ENCODE measurements at regions not wholly inside any gene's neighbourhood (a gene's known extent, or its start where the extent isn't known, plus 50 kb on each side); places are given as distances from the start of the nearest gene placed in this dataset.

DNA sequence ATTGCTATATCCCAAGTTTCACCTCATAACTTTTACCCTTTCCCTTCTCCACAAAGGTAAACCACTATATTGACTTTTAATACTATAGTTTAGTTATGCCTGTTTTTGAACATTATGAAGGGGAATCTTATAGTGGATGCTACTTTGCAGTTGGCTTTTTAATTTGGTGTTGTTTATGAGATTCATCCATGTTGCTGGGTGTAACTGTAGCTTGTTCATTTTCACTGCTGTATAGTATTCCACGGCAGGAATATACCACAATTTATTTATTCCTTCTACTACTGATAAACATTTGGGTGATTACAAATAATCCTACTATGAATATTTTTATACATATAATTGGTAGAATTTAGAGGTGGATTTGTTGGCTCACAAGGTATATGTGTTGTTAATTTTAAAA is 88.4 kb upstream of the NALF2 start:
- H3K4me3 ChIP-seq (replicated peaks; ENCODE audit: low read depth, low read length) = no peak overlapping the region
- no peak for DNase-seq (ENCODE audit: extremely low read depth, low read depth)
- TF ChIP-seq, protein P1, sequence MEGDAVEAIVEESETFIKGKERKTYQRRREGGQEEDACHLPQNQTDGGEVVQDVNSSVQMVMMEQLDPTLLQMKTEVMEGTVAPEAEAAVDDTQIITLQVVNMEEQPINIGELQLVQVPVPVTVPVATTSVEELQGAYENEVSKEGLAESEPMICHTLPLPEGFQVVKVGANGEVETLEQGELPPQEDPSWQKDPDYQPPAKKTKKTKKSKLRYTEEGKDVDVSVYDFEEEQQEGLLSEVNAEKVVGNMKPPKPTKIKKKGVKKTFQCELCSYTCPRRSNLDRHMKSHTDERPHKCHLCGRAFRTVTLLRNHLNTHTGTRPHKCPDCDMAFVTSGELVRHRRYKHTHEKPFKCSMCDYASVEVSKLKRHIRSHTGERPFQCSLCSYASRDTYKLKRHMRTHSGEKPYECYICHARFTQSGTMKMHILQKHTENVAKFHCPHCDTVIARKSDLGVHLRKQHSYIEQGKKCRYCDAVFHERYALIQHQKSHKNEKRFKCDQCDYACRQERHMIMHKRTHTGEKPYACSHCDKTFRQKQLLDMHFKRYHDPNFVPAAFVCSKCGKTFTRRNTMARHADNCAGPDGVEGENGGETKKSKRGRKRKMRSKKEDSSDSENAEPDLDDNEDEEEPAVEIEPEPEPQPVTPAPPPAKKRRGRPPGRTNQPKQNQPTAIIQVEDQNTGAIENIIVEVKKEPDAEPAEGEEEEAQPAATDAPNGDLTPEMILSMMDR (IDR thresholded peaks at IDR 0.05; ENCODE audit: low read depth, low read length, missing control alignments) = no peak

DNA sequence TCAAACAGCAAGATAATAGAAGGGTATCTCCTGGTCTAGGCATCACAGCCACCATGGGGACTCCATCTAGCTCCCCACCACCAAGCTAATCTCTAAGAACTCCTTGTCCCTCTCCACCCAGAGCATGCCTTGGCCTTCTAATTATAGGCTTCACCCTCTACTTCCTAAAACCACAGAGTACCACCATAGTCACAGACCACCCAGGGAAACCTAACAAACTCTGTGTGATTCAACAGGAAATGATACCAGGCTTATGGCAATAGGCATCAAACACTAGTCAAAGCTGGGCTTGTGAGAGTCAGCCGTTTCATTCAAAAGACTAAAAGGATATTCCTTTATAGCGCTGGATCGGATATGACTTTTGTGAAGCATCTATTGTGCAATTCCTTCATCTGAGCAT is 91.5 kb upstream of the NALF2 start:
- no peak for DNase-seq (ENCODE audit: extremely low read depth, low read depth)
- TF ChIP-seq, protein P1 (IDR thresholded peaks at IDR 0.05; ENCODE audit: low read depth, low read length, missing control alignments) = no peak
- no peak overlapping the region for H3K4me3 ChIP-seq (replicated peaks; ENCODE audit: low read depth, low read length)

DNA sequence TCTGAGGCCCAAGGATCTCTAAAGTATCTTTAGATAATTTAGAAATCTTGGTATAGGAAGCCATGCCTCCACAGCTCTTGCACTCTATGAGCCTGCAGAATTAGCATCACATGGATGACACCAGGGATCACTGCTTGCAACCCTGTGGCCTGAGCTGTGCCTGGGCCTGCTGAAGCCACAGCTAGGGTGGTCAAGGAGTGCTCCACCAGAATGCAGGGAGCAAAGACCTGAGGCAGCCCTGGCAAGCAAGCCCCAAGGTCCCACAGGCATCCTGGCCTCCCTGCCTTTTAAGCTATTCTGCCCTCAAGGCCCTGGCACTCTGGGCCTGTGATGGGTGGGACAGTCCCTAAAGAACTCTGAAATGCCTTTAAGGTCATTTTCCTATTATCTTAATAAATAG is 105.2 kb upstream of the NALF2 start:
- TF ChIP-seq, protein P1 (IDR thresholded peaks at IDR 0.05; ENCODE audit: low read depth, low read length, missing control alignments) = no peak
- no peak overlapping the region for H3K4me3 ChIP-seq (replicated peaks; ENCODE audit: low read depth, low read length)
- no peak for DNase-seq (ENCODE audit: extremely low read depth, low read depth)

DNA sequence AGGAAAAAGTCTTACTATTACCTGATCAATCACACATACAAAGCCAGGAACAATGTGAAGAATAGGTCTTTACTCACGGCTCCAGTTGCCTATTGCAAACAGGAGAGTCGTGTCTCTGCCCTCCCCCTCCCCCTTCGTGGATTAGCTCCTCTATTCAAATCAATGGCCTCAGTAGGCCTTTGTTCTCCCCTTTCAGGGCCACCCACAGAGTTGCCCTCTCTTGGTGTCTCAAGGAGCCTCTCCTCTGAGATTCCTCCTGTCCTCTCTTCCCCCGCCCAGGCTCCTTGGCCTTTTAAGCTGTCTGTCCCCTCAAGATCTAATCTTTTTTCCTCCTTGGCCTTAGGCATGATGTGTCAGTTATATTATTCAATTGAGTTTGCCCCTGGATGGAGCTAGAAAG is 107.2 kb upstream of the NALF2 start:
- no peak overlapping the region for H3K4me3 ChIP-seq (replicated peaks; ENCODE audit: low read depth, low read length)
- TF ChIP-seq, protein P1 (IDR thresholded peaks at IDR 0.05; ENCODE audit: low read depth, low read length, missing control alignments) = no peak

DNA sequence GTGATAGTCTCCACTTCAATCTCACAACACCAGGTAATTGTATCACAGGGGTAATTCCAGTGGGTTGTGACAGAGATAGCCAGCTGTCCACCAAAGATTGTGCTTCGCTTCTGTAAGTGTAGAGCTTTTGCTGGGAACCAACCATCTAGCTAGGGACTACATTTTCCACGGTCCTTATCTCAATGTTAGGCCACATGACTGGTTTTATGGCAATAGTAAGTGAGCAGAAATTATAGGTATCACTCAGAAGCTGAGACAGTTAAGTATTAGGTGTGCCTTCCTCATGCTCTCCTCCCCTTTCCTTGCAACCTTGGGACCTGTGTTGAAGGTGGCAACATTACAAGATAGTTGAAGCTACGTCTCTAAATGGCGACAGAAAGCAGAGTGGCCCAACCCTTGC is 108.8 kb upstream of the NALF2 start:
- H3K4me3 ChIP-seq (replicated peaks; ENCODE audit: low read depth, low read length) = no peak overlapping the region
- no peak for DNase-seq (ENCODE audit: extremely low read depth, low read depth)
- TF ChIP-seq, protein P1 (IDR thresholded peaks at IDR 0.05; ENCODE audit: low read depth, low read length, missing control alignments) = no peak

More for the DNA sequence above, 107.2 kb upstream of the NALF2 start:
- no peak for DNase-seq (ENCODE audit: extremely low read depth, low read depth)

DNA sequence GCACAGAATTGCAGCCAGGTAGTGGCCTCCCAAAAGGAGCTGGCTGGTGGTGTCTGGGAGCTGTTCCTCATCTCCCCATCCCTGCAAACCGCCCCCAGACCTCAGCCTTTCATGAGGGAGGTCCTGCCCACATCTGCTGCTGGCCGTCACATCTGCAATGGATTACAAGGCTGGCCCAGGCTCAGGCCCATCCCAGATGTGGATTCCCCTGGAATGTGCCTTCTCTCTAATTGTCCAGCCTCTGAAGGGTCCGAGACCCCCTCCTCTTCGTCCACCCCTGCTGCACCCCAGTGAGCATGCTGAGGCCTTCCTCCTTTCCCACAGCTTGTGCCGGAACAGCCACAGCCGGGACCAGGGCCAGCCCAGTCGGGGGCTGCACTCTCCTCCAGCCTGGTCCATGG is 115.0 kb upstream of the NALF2 start:
- TF ChIP-seq, protein P1 (IDR thresholded peaks at IDR 0.05; ENCODE audit: low read depth, low read length, missing control alignments) = no peak
- DNase-seq (ENCODE audit: extremely low read depth, low read depth) = no peak
- H3K4me3 ChIP-seq (replicated peaks; ENCODE audit: low read depth, low read length) = no peak overlapping the region

DNA sequence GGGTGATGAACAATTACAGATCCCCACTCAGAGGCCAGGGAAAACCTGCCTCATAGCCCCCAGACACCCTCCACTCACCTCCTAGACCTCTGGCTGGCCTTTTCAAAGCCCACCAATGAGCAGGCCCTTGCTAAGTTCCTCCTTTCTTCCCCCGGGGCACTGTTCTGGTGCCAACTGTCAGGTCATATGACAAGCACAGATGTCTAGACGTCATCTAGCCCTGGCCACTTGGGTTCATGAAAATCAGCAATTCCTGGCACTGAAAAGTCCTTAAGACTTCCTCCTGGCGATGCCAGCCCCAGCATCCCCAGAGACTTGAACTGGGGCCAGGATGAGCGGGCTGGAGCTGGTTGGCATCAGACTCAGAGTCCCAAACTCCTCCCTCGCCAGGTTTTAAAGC is 115.6 kb upstream of the NALF2 start:
- TF ChIP-seq, protein P1 (IDR thresholded peaks at IDR 0.05; ENCODE audit: low read depth, low read length, missing control alignments) = no peak
- H3K4me3 ChIP-seq (replicated peaks; ENCODE audit: low read depth, low read length) = no peak overlapping the region
- DNase-seq (ENCODE audit: extremely low read depth, low read depth) = no peak

Data from HFF-Myc (cell line).